GM21381 (cell line): ENCODE measurements at regions not wholly inside any gene's neighbourhood (a gene's known extent, or its start where the extent isn't known, plus 50 kb on each side); places are given as distances from the start of the nearest gene placed in this dataset.
"Not testable (repeated sequence)": the region's sequence is repeated elsewhere in the genome, so short reads cannot be mapped to it uniquely, and the experiment has no call there.

Experiments
- ATAC-seq: cut with Tn5 transposase; IDR thresholded peaks from one replicate; pipeline ENCODE4 v1.9.1; 2021; ENCODE audit warnings: mild to moderate bottlenecking, moderate library complexity; ENCODE audit not compliant: unreplicated experiment

DNA sequence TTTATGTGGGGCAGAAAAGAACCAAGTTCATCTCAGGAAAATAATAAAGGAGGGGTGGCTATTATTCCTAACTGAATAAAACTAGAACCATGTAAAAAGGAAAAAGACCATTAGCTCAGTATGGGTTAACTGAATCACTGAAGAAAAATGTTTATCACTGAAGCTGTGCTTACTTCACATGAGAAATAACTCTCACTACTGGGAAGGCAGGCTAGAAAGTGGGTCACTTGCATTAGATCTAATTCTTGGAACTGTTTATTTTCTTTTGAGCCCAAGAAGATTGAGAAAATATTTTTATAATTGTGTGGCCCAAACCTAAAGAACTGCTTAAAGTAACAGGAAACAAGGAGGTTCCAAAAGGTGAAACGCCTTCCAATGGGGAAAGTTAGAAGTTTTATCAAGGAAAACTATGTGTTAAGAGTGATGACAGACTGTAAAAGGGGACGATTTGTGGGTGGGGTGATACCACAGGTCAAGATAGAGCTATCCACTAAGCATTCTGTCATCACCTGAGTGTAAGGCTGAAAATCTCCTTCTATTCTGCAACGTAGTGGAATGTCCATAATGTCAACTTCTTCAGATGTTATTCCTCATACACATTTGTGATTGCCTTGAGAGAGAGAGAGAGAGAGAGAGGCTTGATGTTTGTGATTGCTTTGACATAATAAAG, 1083.5 kb downstream of the PCDH7 start:
- ATAC-seq: no peak

DNA sequence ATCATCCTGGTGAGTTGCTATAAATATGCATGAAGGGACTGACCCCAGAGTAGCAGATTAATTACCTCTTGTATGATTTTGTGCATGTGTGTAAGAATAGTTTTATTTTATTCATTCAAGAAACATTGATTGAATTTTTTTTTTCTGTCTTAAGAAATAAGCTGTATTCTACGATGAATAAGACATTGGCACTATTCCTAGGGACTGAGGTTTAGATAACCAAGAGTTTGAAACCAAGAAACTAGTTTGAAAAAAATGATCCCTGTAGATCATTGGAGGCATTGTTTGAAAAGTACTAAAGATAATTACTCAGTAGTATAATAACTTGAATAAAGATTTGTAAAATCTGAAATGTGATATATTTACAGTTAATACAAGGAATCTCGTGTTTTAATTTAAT, 1086.9 kb downstream of the PCDH7 start:
- ATAC-seq: no peak

DNA sequence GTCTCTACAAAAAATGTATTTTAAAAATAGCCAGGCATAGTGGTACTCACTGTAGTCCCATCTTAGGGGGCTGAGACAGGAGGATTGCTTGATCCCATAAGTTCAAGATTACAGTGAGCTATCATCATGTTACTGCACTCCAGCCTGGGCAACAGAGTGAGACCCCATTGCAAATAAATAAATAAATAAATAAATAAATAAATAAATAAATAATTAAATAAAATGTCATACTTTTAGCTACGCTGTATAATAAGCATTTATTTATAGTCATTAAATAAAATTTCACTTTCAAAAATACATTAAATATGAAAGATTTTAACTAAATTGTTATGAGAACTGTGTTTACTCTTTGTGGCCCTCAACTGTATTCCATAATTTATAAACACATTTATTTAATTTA, 1124.2 kb downstream of the PCDH7 start:
- no peak for ATAC-seq

DNA sequence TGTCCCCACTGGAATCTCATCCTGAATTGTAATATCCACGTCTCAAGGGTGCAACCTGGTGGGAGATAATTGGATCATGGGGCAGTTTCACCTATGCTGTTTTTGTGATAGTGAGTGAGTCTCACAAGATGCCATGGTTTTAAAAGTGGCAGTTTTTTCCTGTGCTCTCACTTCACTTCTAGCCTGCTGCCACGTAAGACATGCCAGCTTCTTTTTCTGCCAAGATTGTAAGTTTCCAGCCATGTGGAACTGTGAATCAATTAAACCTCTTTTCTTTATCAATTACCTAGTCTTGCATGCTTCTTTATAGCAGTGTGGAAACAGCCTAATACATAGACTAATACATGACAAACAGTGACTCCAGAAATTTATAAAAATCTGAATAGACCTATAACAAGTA, 1131.8 kb downstream of the PCDH7 start:
- ATAC-seq: no peak

DNA sequence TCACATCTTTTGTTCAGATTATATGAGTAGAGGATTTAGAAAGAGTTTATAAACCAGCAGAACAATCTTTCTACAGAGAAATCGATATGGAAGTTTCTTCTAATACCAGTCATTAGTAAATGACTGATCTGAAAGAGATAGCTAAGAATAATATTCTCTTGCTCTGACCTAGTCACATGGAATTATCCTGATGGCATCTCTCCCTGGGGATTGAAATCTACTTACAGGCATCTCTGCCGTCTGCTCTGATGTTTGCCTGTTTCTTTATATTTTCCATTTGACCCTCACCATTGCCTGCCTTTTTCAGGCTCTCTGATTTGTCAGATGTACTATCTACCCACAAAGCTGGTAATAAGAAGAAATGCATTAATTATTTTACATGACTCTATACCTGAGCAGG, 1157.3 kb downstream of the PCDH7 start:
- ATAC-seq: no peak

DNA sequence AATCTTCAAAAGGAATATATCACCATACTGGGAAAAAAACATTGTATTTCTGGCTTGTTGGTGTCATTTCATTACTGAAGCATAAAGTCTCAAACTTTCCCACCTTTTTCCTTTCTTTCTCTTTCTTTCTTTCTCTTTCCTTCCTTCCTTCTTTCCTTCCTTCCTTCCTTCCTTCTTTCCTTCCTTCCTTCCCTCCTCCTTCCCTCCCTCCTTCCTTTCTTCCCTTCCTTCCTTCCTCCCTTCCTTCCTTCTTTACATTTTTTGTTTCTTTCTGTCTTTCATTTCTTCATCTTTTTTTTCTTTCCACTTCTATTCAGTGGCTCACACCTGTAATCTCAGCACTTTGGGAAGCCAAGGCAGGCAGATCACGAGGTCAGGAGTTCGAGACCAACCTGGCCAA, 1160.7 kb downstream of the PCDH7 start:
- not testable (repeated sequence) for ATAC-seq

DNA sequence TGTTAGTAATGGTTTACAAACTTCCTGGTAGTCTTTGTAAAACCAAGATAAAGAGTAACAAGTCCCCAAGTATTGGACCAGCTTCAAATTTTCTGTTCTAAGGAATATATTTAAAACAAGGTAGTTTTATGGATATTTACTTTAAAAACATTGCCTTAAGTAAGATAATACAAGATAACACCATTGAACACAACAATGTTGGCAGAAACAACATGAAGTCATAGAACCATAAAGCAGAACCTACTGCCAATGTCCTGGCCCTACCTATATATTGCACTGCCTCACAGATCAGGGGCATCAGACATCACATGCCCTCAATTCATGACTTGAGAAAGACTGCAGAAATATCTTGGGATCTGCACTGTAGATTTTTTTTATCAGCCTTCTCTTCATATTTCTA, 1176.2 kb downstream of the PCDH7 start:
- ATAC-seq: no peak

DNA sequence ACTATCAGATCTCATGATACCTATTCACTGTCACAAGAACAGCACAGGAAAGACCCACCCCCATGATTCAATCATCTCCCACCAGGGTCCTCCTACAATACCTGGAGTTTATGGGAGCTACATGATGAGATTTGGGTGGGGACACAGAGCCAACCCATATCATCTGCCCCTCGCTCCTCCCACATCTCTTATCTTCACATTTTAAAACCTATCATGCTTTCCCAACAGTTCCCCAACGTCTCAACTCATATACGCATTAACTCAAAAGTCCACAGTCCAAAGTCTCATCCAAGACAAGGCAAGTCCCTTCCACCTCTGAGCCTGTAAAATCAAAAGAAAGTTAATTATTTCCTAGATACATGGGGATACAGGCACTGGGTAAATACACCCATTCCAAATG, 1185.2 kb downstream of the PCDH7 start:
- ATAC-seq: no peak

DNA sequence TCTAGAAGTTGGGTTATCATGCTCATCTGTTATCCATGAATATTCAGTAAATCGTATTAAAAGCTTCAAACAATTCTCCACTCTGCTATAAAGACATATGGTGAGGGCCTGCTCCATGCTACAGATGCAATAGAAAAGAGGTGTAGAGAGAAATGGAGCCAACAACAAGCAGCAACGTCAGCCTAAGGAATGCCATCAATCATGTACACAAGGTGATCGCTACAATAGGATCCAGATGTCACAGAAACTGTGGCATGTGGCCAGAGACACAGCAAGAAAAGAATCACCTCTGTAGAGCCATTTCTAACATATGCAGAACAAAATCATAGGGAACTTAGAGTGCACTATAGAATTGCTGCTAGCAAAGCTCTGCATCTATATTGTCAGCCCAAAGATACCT, 1188.1 kb downstream of the PCDH7 start:
- ATAC-seq: no peak

DNA sequence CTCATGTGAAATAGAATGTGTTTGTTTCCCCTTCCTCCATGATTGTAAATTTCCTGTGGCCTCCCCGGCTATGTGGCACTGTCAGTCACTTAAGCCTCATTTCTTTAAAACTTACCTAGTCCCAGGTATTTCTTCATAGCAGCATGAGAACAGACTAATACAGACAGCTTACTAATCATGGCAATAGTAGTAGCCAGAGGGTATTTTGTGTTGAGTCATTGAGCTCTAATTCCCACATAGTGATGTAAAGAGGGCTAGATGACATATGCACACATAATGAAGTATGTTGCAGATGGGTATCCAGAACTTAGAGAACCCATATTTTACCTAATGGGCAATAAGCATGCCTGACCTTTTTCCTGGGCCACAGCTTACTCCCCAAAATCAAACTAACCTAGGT, 1197.2 kb downstream of the PCDH7 start:
- ATAC-seq: no peak

DNA sequence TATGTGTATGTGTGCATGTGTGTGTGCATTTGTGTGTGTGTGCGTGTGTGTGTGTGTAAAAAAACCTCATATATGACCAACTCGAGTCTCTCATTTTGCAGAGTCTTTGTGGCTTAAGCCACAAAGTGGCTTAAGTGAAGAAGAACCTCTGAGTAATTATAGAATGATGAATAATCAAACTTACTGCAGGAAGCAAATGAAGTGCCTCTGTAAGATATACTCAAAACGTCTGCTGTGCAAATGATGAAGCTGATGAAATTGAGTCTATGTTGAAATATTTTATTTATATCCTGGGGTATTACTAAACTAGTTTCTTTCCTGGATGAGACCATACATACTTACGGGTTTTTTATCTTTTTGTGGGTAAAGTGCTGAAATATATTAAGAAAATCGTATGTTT, 1198.7 kb downstream of the PCDH7 start:
- no peak for ATAC-seq

DNA sequence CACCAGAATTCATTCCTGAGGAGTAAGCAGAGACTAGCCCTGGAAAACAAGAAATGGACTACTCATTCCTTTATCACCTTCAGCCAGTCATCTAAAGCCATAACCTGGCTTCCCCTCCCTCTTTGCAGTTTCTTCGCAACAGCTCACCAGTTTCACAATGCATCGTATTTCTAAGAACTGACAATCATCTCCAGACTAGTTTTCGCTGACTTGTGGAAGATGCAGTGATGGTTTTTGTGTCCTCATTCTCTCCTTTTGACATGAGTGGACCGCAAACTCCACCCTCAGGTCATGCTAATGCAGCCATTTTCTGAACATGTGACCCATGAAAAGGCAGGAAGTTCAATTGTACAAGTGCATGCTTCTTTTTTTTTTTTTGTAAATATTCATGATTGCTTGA, 1203.5 kb downstream of the PCDH7 start:
- no peak for ATAC-seq

DNA sequence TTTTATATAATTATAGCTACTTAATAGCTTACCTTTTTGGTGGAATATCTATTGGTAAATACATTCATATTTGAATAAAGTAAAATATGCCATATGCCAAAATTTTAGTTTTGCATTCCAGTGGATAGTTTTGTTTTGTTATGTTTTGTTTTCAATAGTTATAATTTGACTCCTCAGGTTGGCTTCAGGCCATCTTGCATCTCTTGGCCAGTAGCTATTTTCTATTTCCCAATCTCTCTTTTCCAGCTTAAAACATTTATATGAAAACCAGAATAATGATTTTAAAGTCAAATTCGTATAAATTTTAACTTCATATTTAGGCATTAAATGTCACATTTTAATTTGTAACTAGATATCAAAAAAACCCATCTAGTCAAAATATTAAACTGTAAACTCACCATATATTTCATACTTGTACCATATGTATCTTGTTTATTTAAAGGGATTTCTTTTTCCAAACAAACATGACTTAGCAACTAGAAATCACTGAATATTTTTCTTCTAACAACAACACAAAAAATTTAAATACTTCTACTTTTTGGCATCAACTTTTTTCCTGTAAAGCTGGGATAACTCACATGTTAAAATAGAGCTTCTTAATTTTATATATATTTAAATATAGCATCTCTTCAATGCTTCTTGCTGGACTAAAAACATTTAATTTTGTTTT, 1209.6 kb downstream of the PCDH7 start:
- ATAC-seq: no peak

DNA sequence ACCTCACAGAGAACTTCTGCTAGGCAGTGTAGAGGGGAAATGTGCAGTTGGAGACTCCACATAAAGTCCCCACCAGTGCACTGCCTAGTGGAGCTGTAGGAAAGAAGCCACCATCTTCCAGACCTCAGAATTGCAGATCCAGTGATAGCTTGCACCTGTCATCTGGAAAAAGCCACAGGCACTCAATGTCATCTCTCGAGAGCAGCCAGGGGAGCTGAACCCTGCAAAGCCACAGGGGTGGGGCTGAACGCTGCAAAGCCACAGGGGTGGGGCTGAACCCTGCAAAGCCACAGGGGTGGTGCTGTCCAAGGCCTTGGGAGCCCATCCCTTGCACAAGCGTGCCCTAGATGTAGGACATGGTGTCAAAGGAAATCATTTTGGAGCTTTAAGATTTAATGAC, 1226.3 kb downstream of the PCDH7 start:
- ATAC-seq: no peak

DNA sequence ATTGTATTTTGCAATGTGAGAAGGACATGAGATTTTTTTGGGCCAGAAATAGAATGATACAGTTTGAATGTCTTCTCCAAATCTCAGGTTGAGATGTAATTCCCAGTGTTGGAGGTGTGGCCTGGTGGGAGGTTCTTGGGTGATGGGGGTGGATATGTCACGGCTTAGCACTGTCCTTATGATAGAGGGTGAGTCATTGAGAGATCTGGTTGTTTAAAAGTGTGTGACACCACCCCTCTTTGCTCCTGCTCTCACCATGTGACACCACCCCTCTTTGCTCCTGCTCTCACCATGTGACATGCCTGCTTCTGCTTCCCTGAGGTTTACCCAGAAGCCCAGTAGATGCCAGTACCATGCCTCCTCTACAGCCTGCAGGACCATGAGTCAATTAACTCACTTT, 1226.9 kb downstream of the PCDH7 start:
- ATAC-seq: no peak

DNA sequence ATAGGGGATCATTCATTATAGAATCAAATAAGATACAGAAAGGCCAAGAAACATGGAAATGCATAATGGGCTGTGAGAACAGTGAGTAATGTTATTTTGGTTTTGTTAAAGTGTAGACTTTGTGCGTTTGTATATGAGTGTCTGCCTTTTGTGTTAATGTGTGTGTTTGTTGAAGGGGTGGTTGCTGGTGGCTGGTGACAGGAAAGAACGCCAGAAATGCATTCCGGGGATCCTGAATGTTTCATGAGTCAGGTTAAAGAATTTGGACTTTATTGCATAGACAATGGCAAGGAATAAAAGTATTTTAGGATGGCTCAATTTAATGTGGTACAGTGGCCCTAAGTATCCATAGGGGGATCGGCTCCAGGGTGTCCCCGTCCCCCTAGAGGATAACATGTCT, 1228.9 kb downstream of the PCDH7 start:
- no peak for ATAC-seq

DNA sequence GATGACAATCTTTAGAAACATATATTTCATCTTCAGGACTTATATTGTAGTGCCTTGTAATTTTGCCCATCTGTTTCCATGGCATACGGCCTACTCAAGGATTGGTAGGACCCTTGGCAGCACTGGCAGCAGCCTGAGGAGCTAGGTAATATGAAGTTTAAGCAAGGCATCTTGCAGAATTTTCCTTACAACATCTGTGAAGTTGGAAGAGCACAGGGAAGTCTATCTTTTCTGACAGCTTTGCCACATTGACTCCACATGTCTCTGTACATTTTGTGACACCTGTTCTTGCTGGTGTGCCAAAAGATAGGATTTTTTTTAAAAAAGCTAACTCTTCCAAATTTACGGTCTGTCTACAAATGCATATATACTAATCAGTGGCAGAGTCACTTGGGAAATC, 1235.2 kb downstream of the PCDH7 start:
- no peak for ATAC-seq

DNA sequence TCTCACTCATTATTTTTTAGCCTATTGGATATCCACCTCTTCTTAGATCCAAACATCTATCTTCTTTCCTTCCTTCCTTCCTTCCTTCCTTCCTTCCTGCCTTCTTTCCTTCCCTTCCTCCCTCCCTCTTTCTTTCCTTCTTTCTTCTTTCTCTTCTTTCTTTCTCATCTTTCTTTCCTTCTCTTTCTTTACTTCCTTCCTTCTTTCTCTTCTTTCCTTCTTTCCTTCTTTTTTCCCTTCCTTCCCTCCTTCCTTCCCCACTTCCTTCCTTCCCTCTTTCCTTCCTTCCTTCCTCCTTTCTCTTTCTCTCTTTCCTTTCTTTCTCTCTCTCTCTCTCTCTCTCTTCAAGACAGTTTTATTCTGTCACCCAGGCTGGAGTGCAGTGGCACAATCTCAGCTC, 1239.8 kb downstream of the PCDH7 start:
- no peak for ATAC-seq

DNA sequence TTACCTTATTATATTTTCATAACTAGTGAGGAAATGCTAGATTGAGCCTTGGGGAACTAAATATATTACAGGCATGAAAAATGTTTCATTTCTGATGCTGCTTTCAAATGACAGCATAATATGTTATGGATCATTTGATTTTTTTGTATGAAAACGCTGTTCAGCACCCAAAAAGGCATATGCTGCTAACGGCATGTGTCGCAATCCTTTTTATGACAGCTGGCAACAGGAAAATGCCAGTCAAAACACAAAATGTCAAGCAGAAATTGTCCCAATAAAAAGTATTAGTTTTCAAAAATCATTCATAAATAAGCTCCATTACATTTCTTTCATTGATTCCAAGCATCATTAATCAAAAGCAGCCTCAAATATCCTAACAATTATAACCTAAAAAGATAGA, 1244.5 kb downstream of the PCDH7 start:
- no peak for ATAC-seq

DNA sequence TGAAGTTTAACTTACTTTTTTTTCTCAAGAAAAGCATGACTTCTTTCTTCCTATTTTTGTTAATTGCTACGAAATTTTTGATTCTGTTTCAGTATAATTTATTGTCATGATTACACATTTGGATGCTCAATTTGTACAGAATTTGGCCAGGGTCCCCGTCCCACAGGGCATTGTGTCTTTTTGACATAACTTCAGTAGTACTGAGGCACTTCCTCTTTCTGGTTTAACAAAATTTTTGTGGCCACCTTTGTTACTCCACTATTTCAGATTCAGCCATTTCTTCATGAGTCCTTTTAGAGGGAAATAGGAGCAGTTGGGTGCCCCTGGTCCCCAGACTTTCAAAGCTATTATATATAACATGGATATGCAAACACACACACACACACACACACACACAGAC, 1248.7 kb downstream of the PCDH7 start:
- ATAC-seq: no peak

DNA sequence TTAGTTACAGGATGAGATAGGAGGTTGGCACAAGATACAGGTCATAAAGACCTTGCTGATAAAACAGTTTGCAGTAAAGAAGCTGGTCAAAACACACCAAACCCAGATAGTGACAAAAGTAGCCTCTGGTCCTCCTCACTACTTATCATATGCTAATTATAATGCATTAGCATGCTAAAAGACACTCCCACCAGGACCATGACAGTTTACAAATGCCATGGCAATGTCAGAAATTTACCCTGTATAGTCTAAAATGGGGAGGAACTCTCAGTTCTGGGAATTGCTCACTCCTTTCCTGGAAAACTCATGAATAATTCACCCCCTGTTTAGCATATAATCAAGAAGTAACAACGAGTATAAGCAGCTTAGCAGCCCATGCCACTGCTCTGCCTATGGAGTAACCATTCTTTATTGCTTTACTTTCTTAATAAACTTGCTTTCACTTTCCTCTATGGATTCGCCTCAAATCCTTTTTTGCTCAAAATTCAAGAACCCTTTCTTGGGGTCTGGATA, 1254.4 kb downstream of the PCDH7 start:
- ATAC-seq: no peak

DNA sequence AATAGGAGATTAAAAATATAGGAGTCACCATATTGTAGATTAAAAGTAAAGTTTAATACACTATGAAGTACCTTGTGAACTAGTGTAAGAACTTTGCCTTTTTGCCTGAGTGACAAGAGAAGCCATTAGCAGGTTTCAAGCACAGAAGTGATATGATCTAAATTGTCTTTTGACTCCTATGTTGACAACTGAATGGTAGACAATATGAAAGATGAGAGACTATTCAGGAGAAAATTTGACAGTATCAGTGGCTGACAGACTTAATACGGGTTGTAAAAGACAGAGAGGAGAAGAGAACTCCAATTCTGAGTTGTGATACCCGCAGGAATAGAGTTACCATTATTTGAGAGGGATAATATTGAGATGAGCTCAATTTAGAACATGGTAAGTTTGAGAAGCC, 1259.8 kb downstream of the PCDH7 start:
- ATAC-seq: no peak

DNA sequence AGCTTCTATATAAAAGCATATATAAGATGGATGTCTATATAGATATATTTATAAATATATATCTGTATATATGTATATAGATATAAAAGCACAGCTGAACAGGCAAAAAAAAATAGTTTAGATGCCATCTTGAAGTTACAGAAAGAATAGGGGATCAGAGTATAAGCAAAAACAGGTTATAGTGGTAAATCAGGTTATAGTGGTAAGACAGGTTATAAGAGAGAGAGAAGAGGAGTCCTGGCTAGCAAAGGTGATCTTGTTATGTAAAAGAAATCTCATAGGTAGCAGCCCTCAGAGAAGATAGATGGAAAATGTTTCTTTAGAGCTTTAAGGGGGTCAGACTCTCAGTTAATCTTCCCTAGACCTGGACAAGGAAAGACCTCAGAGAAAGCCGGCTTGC, 1263.1 kb downstream of the PCDH7 start:
- ATAC-seq: no peak
